K562 (cell line): ENCODE measurements at regions not wholly inside any gene's neighbourhood (a gene's known extent, or its start where the extent isn't known, plus 50 kb on each side); places are given as distances from the start of the nearest gene placed in this dataset.

Source experiments
- BHLHE40 ChIP-seq: IDR thresholded peaks from 2 replicates; pipeline ENCODE4 v1.6.1; 2011; ENCODE audit warnings: low read length, improper control_type of control experiment
- CBX2 ChIP-seq: fragments of 200-600 bp; sonication (generic); IDR thresholded peaks from one replicate; pipeline ENCODE4 v1.6.1; 2012; ENCODE audit warnings: mild to moderate bottlenecking, low read length, inconsistent platforms; ENCODE audit not compliant: insufficient read depth, poor library complexity, severe bottlenecking
- JUND ChIP-seq, 2 experiments: IDR thresholded peaks; 2 replicates in 1 of 2; 3 replicates in 1 of 2; pipeline ENCODE4 v1.6.1; 2011; ENCODE audit warnings: borderline replicate concordance in 2 of 2, low read depth in 2 of 2, low read length in 2 of 2, improper control_type of control experiment in 1 of 2, missing biosample characterization in 1 of 2, missing genetic modification characterization in 1 of 2, missing genetic modification reagents in 1 of 2
- MAFK ChIP-seq: IDR thresholded peaks from 2 replicates; pipeline ENCODE4 v1.6.1; 2011; ENCODE audit warnings: low read length, improper control_type of control experiment
- MYNN ChIP-seq, 2 experiments: sonication (generic); formaldehyde crosslinking in 1 of 2; IDR thresholded peaks; 2 replicates each; pipeline versions ENCODE4 v1.5.0 to v1.6.1; 2016 to 2020; ENCODE audit warnings: antibody characterized with exemption in 1 of 2, missing genetic modification reagents in 1 of 2
- NR1H2 ChIP-seq: sonication (generic); formaldehyde crosslinking; IDR thresholded peaks from 2 replicates; pipeline ENCODE4 v1.4.0; 2020; ENCODE audit warnings: mild to moderate bottlenecking, missing genetic modification reagents
- POLR2A ChIP-seq: fragments of 450-650 bp; conservative IDR thresholded peaks from 2 replicates; pipeline ENCODE4 v1.6.1; 2016
- SETDB1 ChIP-seq: IDR thresholded peaks from one replicate; pipeline ENCODE4 v1.6.1; 2012; ENCODE audit warnings: low read length, control low read depth, inconsistent platforms
- SREBF1 ChIP-seq: fragments of 150-350 bp; IDR thresholded peaks from 2 replicates; pipeline ENCODE4 v1.6.1; 2014; ENCODE audit warnings: antibody characterized with exemption, low read depth, low read length, borderline replicate concordance
- ZNF146 ChIP-seq: IDR thresholded peaks from one replicate; pipeline ENCODE4 v1.6.1; 2018; ENCODE audit warnings: missing compliant biosample characterization; ENCODE audit not compliant: unreplicated experiment
- TF ChIP-seq, protein P1 (sequence below), 3 experiments: fragments of 200-800 bp in 1 of 3; fragments of 250-450 bp in 1 of 3; fragments of 450-650 bp in 1 of 3; sonication (Bioruptor Pico) in 1 of 3; sonication (Bioruptor generic) in 1 of 3; formaldehyde crosslinking in 1 of 3; IDR thresholded peaks; 2 replicates each; pipeline versions ENCODE4 v1.6.1 to v1.8.0; 2016 to 2022; ENCODE audit warnings: mild to moderate bottlenecking in 2 of 3, missing genetic modification characterization in 2 of 3, missing compliant biosample characterization in 1 of 3, moderate library complexity in 1 of 3
- TF ChIP-seq, protein P2 (sequence below): sonication (generic); formaldehyde crosslinking; IDR thresholded peaks from 2 replicates; pipeline ENCODE4 v1.8.0; 2022; ENCODE audit warnings: mild to moderate bottlenecking, low read depth, missing genetic modification reagents
- TF ChIP-seq, protein P3 (sequence below): fragments of 250-450 bp; sonication (Bioruptor Pico); IDR thresholded peaks from 2 replicates; pipeline ENCODE4 v1.5.0; 2020; ENCODE audit warnings: mild to moderate bottlenecking, borderline replicate concordance
- TF ChIP-seq, protein P4 (sequence below): sonication (generic); formaldehyde crosslinking; IDR thresholded peaks from 2 replicates; pipeline ENCODE4 v1.8.0; 2022; ENCODE audit warnings: missing genetic modification reagents, mild to moderate bottlenecking, moderate library complexity, borderline replicate concordance

DNA sequence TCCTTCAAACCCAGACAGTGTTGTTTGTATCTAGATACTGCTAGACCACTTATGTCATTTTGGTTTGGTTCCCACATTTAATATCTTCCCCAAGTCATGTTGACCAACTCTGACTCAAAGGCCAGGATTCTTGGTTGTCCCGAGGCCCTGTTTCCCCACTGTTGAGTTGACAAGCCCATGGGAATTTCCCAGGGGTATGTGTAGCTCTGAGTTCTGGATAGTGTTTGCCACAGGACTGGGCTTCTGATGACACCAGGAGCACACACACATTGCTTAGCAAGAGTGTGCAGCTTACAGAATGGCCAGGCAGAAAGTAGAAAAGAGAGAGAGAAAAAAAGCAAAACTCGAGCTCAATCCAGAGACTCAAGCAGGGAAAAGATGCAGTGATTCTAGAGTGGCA, 214.4 kb downstream of the NXNL2 start:
- TF ChIP-seq ZNF146: no peak
- TF ChIP-seq NR1H2 (CRISPR knock-in tag): no peak
- TF ChIP-seq, protein P1, sequence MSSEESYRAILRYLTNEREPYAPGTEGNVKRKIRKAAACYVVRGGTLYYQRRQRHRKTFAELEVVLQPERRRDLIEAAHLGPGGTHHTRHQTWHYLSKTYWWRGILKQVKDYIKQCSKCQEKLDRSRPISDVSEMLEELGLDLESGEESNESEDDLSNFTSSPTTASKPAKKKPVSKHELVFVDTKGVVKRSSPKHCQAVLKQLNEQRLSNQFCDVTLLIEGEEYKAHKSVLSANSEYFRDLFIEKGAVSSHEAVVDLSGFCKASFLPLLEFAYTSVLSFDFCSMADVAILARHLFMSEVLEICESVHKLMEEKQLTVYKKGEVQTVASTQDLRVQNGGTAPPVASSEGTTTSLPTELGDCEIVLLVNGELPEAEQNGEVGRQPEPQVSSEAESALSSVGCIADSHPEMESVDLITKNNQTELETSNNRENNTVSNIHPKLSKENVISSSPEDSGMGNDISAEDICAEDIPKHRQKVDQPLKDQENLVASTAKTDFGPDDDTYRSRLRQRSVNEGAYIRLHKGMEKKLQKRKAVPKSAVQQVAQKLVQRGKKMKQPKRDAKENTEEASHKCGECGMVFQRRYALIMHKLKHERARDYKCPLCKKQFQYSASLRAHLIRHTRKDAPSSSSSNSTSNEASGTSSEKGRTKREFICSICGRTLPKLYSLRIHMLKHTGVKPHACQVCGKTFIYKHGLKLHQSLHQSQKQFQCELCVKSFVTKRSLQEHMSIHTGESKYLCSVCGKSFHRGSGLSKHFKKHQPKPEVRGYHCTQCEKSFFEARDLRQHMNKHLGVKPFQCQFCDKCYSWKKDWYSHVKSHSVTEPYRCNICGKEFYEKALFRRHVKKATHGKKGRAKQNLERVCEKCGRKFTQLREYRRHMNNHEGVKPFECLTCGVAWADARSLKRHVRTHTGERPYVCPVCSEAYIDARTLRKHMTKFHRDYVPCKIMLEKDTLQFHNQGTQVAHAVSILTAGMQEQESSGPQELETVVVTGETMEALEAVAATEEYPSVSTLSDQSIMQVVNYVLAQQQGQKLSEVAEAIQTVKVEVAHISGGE (CRISPR knock-in tag; IDR thresholded peaks at IDR 0.05): no peak
- no peak for TF ChIP-seq MAFK
- TF ChIP-seq SETDB1: no peak
- no peak for TF ChIP-seq BHLHE40
- no peak for TF ChIP-seq JUND (IDR thresholded peaks at IDR 0.05; ENCODE audit: borderline replicate concordance, low read depth, low read length)
- no peak for TF ChIP-seq JUND (tag; IDR thresholded peaks at IDR 0.05; ENCODE audit: borderline replicate concordance, low read depth, low read length)
- no peak for TF ChIP-seq POLR2A
- TF ChIP-seq, protein P2, sequence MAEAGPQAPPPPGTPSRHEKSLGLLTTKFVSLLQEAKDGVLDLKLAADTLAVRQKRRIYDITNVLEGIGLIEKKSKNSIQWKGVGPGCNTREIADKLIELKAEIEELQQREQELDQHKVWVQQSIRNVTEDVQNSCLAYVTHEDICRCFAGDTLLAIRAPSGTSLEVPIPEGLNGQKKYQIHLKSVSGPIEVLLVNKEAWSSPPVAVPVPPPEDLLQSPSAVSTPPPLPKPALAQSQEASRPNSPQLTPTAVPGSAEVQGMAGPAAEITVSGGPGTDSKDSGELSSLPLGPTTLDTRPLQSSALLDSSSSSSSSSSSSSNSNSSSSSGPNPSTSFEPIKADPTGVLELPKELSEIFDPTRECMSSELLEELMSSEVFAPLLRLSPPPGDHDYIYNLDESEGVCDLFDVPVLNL (CRISPR knock-in tag): no peak
- TF ChIP-seq, protein P3, sequence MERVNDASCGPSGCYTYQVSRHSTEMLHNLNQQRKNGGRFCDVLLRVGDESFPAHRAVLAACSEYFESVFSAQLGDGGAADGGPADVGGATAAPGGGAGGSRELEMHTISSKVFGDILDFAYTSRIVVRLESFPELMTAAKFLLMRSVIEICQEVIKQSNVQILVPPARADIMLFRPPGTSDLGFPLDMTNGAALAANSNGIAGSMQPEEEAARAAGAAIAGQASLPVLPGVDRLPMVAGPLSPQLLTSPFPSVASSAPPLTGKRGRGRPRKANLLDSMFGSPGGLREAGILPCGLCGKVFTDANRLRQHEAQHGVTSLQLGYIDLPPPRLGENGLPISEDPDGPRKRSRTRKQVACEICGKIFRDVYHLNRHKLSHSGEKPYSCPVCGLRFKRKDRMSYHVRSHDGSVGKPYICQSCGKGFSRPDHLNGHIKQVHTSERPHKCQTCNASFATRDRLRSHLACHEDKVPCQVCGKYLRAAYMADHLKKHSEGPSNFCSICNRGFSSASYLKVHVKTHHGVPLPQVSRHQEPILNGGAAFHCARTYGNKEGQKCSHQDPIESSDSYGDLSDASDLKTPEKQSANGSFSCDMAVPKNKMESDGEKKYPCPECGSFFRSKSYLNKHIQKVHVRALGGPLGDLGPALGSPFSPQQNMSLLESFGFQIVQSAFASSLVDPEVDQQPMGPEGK (CRISPR knock-in tag): no peak
- TF ChIP-seq SREBF1: no peak
- TF ChIP-seq, protein P4, sequence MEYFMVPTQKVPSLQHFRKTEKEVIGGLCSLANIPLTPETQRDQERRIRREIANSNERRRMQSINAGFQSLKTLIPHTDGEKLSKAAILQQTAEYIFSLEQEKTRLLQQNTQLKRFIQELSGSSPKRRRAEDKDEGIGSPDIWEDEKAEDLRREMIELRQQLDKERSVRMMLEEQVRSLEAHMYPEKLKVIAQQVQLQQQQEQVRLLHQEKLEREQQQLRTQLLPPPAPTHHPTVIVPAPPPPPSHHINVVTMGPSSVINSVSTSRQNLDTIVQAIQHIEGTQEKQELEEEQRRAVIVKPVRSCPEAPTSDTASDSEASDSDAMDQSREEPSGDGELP (CRISPR knock-in tag): no peak
- no peak for TF ChIP-seq MYNN (IDR thresholded peaks at IDR 0.05)
- no peak for TF ChIP-seq MYNN (CRISPR knock-in tag; IDR thresholded peaks at IDR 0.05)
- no peak for TF ChIP-seq CBX2
